ENCODE measurements at regions not wholly inside any gene's neighbourhood (a gene's known extent, or its start where the extent isn't known, plus 50 kb on each side); places are given as distances from the start of the nearest gene placed in this dataset.

GRCh38 chr12:45102818-45103217 is 51.9 kb upstream of the DBX2 start:
- no peak for DNase-seq

GRCh38 chr12:45105996-45106395 is 55.1 kb upstream of the DBX2 start:
- DNase-seq: no peak

- DNase-seq: no peak
Observed at GRCh38 chr12:45112306-45112705, 61.4 kb upstream of the DBX2 start.

GRCh38 chr12:45121224-45121623 is 70.3 kb upstream of the DBX2 start:
- no peak for DNase-seq

GRCh38 chr12:45122768-45123380 is 72.0 kb upstream of the DBX2 start:
- DNase-seq: no peak

GRCh38 chr12:45124485-45125155 is 73.7 kb upstream of the DBX2 start:
- no peak for DNase-seq

- DNase-seq: no peak
Observed at GRCh38 chr12:45125997-45126396, 75.1 kb upstream of the DBX2 start.

GRCh38 chr12:45128637-45129036 is 77.7 kb upstream of the DBX2 start:
- no peak for DNase-seq

GRCh38 chr12:45130881-45131281 is 80.0 kb upstream of the DBX2 start:
- peak; percentile 23 for DNase-seq

- DNase-seq: no peak
Observed at GRCh38 chr12:45131506-45131905, 80.6 kb upstream of the DBX2 start.

- DNase-seq: no peak
Observed at GRCh38 chr12:45138609-45139008, 77.3 kb upstream of the ANO6 start.

GRCh38 chr12:45148006-45148405 is 67.9 kb upstream of the ANO6 start:
- no peak for DNase-seq

GRCh38 chr12:45148619-45149018 is 67.3 kb upstream of the ANO6 start:
- DNase-seq: no peak

- DNase-seq: no peak
Observed at GRCh38 chr12:45165284-45165683, 50.6 kb upstream of the ANO6 start.

- no peak for DNase-seq
Observed at GRCh38 chr12:45166056-45166455, 49.8 kb upstream of the ANO6 start.
